Activated CD4-positive, alpha-beta T cell treated with anti-CD3 and anti-CD28 coated beads for 48 hours (primary cell): ENCODE measurements at regions not wholly inside any gene's neighbourhood (a gene's known extent, or its start where the extent isn't known, plus 50 kb on each side); places are given as distances from the start of the nearest gene placed in this dataset.
"Not testable (repeated sequence)": the region's sequence is repeated elsewhere in the genome, so short reads cannot be mapped to it uniquely, and the experiment has no call there.

Source experiments
- DNase-seq: peaks from one replicate; pipeline ENCODE4 v3.0.0-alpha.2; 2020

- DNase-seq: not testable (repeated sequence)
These were observed 285.9 kb upstream of the HS6ST1 start for GRCh38 chr2:128604581-128604980.

- no peak for DNase-seq
These were observed 286.8 kb upstream of the HS6ST1 start for GRCh38 chr2:128605421-128605820.

GRCh38 chr2:128605931-128606330, 287.3 kb upstream of the HS6ST1 start:
- DNase-seq: no peak

GRCh38 chr2:128606837-128607236, 288.2 kb upstream of the HS6ST1 start:
- no peak for DNase-seq

DNA sequence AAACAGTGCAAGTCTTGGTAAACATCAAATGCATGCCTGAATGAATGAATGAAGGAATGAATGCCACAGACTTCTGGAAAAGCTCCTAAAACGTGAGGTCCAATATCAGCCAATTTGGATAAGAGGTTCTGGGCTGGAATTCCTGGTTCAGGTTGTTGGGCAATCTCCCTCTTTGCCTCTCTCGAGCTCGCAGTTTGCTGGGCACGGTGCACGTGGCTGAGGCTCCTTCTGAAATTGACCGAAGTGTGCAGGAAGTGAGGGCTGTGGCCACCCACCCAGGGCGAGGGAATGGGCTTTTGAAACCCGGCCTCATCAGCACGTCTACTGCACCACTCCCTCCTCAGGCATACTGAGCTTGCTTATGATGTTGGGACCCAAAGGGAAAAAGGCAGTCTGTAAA, 288.8 kb upstream of the HS6ST1 start:
- DNase-seq: no peak

- DNase-seq: no peak
These were observed 289.3 kb upstream of the HS6ST1 start for GRCh38 chr2:128607911-128608506.

DNA sequence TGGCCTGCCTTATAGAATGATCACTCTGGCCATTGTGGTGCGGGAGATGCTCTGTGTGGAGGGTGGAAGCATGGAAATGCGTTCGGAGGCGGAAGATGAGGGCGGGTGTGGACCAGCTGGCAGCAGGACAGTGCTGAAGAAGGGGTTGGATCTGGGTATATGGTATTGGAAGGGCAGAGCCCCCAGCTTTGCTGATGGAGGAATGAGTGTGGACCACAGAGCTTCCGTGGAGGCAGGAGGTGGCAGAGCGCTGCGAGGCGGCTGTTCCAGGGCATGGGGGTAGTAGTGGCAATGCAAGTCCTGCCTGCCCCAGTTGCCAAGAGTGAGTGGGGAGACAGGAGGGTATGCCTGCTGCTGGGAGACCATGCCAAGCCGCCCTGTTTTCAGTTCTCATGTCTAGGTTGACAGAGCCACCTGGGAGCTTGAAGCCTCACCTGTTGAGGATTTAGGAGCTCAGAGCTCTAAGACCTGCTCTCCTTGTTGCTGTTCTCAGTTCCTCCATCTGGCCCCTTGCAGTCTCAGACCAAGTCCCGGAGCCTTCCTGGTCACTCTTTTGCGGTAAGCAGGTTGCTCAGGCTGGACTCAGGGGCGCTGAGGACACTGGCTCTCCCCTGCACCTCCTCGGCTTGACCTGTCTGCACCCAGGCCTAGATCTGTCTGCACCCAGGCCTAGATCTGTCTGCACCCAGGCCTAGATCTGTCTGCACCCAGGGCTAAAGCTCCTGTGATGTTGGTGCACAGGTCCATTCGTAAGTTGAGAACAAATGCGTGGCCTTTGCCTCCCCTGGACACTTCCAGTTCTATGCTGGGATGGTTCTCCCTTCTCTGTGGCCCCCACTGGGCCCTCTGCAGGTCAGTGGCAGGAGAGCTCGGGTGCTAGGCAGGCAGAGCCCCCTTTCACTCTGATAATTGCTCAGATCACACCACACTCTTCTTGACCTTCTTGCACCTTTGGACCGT, 290.5 kb upstream of the HS6ST1 start:
- no peak for DNase-seq

GRCh38 chr2:128610496-128610895, 291.8 kb upstream of the HS6ST1 start:
- no peak for DNase-seq

DNA sequence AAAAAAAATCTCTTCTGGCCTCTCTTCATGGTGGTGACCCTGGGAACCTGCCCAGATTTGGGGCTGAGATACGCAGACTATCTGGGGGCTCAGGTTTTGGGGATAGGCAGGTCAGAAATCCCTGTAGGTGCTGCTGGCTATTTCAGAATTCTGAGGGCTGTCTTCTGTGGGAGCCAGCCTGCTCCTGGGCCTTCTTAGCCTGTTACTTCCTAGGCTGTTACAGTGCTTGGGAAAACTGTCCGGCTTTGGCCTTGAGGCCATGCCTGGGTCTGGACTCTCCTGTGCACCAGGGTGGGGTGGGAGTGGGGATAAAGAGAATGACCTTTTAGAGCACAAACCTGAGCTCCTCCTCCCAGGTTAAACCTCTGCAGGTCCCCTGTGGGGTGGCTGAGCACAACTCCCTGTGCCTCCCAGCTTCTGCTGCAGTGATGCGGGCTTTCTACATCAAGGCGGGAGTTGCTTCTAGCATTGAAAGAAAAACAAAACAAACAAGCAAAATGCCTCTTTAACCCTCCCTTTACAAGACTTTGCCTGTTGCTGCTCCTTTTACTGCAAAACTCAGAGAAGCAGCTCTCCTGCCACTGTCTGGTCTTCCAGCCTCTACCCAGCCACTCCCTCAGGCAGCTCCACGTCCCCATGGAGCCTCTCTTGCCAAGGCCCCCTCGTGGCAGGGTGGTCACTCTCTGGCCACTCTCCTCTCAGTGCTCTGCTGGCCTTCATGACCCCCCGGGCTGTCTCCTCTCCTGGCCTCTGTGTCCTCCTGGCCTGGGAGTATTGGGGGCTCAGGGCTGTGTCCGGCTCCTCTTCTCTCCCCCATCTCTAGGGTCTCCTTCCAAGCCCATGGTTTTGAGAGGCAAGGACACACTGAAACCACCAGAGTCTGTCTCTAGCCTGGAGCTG, 293.0 kb upstream of the HS6ST1 start:
- no peak for DNase-seq

- no peak for DNase-seq
These were observed 294.0 kb upstream of the HS6ST1 start for GRCh38 chr2:128612628-128613027.

DNA sequence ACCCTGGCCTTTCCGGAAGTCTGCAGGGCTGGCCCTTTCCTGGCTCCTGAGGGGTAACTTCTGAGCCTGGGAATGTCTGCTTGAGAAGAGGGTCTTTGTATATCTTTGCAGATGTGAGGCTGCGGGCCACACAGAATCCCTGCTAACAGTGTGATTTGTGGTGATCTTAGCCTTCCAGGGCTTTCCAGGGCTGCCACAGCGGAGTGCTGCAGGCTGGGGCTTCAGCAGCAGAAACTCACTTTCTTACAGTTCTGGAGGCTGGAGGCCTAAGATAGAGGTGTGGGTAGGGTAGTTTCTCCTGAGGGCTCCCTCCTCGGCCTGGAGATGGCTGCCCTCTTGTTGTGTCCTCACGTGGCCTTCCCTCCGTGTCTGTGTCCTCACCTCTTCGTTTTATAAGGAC, 294.7 kb upstream of the HS6ST1 start:
- no peak for DNase-seq

GRCh38 chr2:128613876-128614275, 295.2 kb upstream of the HS6ST1 start:
- no peak for DNase-seq

GRCh38 chr2:128614907-128615306, 296.2 kb upstream of the HS6ST1 start:
- DNase-seq: not testable (repeated sequence)

GRCh38 chr2:128615571-128615970, 296.9 kb upstream of the HS6ST1 start:
- DNase-seq: no peak

- DNase-seq: no peak
These were observed 298.4 kb upstream of the HS6ST1 start for GRCh38 chr2:128617029-128617590.

DNA sequence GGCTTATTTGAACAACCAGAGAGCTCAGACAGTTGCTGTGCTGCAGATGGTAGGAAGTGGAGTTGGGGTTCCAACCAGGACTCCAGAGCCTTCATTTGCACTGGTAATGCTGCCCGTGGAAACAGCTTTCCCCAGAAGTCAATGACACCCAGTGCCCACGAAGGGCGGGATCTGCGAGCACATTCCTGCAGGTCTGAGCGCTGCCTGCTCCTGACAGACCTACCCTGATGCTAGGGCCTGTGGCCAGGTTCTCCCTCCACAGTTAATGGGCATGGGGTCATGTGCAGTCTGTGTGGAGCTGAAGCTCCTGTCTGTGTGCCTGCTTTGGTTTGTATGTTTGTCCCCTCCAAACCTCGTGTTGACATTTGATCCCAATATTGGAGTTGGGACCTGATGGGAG, 299.0 kb upstream of the HS6ST1 start:
- no peak for DNase-seq

GRCh38 chr2:128618642-128619041, 300.0 kb upstream of the HS6ST1 start:
- no peak for DNase-seq

DNA sequence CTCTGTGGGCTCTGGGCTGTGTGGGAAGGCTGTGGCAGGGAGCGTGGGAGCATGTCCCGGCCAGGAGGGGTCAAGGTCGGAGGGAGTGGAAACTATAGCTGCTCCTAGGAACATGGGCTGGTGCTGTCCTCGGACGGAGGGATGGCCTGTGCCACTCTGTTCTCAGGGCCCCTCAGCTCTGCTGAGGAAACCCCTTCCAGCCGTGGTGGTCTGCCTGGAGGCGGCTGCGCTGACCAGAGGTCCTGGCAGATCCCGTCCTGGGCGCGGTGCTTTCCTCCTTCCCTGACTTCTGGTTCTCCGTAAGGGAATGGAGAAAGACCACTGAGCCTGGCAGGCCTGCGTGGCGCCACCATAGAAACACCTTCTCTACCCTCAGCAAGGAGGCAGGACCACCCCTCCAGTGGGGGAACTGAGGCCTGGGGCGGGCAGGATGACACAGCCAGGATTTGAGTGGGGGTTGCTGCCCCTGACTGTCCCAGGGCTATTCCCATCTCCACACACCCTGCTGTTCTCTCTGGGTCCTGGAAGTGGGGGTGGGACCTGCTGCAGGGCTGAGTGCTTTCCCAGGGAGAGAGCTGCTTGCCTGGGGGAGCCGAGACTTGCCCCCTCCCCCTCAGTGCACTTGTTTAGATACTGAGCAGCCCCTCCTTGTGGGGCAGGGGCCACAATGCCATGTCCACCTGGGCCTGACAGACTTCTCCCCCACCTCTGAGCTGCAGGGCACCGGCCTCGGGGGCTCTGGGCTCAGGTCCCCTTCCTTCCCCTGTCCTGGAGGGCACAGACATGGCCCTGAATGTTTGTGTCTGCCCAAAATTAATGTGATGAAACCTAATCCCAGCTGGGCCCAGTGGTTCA, 301.0 kb upstream of the HS6ST1 start:
- no peak for DNase-seq

DNA sequence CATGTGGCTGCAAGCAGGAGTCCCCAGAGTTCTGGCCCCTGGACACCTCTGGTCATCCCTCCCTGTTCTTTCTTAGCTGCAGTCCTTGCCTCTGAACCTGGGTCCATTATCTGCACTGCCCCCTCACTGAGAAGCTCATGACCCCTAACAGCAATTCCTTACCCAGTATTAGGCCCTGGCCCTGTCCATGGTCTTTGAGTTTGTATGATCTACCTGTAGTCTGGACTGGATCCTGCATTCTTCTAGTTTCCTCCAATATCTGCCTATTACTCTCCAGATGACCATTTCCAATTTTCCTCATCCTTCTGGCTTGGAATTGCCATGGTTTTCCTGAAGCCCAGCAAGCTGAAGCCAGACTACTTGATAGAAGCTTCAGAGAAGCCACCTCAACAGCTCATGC, 302.4 kb upstream of the HS6ST1 start:
- DNase-seq: no peak

- DNase-seq: no peak
These were observed 303.7 kb upstream of the HS6ST1 start for GRCh38 chr2:128622371-128622770.

- DNase-seq: no peak
These were observed 304.4 kb upstream of the HS6ST1 start for GRCh38 chr2:128622955-128623620.
